ENCODE measurements at regions not wholly inside any gene's neighbourhood (a gene's known extent, or its start where the extent isn't known, plus 50 kb on each side); places are given as distances from the start of the nearest gene placed in this dataset.
"Not testable (repeated sequence)": the region's sequence is repeated elsewhere in the genome, so short reads cannot be mapped to it uniquely, and the experiment has no call there.

DNA sequence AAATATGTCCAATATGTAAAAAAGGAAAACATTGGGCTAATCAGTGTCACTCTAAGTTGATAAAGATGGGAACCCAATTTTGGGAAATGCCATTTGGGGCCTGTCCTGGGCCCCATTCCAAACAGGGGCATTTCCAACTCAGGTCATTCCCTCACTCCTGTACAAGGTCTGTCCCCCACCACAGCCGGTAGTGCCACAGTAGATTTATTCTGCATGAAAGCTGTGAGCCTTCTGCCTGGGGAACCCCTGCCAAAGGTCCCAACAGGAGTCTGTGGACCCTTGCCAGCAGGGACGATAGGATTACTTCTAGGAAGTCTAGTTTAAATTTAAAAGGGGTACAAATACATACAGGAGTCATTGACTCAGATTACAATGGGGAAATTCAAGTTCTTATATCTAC lies 317.6 kb upstream of the GNPDA2 start:
- DNase-seq = no peak

DNA sequence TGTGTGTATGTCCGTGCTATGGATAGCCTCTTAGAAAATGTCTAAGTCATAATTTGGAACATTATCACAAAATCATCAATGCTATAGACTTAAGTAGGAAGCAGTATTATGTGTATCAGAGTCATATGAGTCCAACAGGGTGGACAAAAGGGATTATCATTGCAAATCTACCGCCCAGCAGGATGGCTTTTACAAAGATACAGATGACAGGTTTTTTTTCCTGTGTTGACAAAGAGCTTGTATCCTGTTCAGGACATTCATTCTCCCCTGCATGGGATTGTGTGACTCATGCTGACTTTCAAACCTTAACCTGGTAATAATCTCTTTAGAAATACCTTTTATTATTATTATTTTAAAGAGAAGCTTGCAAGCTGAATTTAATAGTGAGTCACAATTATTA lies 310.3 kb upstream of the GNPDA2 start:
- DNase-seq = no peak

DNA sequence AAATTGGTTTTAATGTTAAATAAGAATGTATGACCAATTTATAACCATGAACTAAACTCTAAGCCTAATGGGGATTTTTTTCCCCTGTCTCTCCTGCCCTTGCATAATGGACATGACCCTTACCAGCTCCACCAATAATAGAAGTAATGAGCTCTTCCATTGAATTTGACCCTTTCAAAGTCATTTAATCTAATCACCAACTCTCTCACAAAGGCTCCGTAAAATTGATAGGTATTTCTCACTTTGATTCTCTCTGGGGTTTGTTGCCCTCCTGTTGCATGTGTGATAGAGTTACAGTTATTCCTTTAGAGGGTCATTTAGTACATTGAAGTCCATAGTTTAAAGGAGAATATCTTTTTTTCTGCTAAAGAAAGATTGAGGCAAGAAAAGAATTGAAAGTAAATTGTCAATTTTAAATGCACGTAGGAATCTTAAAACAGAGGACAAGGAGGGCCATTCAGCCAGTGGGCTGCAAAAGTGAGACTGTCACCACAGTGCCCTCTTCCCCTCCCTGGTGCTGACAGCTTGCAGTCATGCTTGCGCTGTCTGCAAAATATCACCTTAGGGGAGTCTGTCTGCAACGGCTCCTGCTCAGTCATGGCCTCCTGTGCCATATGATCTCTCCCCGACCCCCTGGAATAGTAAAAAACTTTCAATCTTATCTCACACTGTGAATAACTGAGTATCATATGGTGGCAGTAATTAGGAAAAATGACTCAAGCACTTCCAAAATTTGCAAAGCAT lies 307.5 kb upstream of the GNPDA2 start:
- no peak for DNase-seq

DNA sequence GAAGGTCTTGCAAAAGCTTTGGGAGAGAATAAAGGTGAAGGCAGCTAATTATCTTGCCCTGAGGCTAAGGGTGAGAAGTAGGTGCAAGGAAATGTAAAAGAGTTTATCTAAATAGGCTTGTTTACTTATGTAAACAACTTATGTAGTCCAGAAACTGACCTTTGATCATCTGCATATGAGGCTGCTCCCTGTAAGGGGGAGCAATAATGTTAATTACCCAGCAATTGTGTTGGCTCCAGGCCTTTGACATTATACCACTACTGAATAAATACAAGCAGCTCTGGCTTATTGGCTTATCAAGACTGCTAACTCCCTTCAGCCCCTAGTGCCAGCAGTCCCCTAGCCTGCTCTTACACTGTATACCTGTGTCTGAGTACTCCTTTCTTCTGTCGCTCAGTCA lies 303.7 kb upstream of the GNPDA2 start:
- no peak for DNase-seq

DNA sequence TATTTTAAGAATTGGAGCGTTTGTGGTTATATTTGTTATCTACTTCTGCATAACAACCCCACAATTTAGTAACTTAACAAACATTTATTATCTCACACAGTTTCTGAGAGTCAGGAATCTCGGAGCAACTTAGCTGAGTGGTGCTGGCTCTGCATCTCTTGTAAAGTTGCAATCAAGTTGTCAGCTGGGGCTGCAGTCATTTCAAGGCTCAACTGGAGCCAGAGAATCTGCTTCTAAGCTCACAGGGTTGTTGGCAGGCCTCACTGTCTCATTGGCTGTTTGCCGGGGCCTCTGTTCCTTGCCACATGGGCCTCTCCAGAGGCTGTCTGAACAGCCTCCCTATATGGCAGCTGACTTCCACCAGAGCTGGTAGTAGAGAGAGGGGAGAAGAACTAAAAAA lies 281.2 kb upstream of the GNPDA2 start:
- DNase-seq = no peak

DNA sequence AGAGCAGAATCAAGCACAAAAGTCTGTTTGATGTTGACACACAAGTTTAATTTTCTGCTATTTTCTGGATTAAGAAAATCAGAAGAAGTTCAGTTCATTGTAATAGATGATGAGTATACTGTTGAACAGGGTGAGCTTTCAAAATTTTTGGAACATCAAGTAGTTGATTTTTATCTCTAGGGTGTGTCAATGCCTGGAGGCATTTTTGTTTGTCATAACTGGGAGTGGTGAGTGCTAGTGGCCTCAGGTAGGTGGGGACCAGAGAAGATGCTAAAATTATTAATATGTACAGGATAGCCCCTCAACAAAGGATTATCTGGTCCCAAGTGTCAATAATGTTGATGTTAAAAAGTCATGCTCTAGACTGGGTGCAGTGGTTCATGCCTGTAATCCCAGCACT lies 279.7 kb upstream of the GNPDA2 start:
- DNase-seq = no peak

DNA sequence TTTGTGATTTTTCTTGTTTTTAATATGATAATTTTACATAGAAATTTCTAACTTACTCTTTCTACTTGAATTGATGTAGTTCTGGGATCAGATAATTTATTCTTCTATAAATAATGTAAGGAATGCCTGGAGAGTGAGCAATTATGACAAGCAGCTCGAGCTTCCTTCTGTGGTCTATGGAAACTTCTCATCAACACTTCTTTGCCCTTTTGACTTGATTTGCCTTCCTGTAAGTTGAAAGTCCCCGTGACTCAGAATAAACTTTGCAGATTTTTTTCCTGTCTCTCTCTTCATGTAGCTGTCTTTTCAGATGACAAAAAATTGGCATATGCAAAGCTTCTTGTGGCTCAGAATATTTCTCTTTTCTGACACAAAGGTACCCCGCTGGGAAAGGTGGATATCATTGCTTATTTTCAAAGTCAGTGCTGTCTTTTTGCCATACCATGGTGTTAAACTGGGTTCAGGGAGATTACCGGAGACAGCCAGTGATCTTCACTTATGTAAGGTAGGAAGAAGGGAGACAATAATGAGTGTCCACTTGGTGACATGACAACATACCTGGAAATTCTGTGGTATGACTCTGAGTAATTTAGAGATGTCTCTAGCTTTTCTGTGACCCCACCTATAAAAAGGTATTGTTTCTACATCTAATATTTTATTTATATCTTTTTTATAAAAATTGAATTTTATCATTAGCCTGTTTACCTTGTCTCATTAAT lies 278.6 kb upstream of the GNPDA2 start:
- no peak for DNase-seq

DNA sequence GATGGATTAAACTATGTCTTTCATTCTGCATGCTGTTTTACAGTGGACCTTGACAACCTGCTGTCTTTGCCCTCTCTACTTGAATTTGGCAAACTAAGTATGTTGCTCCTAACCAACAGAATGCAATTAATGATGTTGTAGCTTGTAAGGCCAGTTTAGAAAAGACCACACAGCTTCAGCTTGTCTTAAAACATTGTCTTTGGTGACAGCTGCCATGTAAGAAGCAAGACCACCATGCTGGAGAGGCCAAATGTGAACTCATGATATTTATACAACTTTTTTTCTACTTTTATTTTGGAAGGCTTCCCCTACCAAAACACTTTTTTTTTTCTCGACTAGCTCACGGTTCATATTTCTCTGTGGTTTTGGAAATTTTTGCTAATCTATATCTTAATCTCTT lies 278.0 kb upstream of the GNPDA2 start:
- no peak for DNase-seq

DNA sequence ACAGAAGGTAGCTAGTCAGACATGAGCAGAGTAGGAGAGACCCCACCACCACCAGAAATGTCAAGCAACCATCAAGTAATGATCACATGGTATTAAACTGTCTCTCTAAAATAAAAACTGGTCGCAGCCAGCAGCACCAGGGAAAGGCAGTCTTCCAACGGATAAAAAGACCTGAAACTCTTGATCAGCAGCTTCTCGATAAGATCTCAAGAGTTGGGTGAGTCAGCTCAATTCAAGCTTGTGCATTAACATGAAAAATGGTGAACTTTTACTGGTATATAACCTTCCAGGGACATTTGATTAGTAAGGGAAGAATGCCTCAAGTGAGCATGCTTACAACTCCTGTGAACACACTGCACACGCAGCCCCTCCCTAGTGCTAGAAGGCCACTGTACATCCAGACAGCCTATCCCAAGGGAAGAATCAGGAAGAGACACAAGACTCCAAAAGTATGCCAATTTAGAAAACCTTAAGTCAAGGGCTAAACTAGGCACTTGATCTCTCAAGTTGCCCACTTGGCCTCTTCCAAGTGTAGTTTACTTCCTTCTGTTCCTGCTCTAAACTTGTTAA lies 270.0 kb upstream of the GNPDA2 start:
- DNase-seq = no peak

DNA sequence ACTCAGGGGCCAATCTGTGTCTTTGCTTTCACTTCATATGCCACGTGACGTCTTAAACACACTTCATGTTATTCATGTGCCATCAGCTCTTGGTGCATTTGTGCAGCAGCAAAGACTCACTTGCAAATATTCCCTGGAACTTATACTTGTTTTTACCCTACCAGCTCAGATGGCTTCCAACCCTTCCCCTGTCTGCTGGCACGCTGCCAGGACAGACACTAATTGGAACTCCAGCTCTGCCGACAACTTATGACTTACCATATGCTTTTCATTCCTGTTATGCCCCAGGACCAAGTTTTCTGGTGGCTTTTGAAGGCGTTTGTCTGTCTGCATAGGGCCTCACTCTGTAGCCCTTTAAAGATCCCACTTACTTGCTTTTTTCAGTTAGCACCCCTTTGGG lies 261.7 kb upstream of the GNPDA2 start:
- DNase-seq = no peak

DNA sequence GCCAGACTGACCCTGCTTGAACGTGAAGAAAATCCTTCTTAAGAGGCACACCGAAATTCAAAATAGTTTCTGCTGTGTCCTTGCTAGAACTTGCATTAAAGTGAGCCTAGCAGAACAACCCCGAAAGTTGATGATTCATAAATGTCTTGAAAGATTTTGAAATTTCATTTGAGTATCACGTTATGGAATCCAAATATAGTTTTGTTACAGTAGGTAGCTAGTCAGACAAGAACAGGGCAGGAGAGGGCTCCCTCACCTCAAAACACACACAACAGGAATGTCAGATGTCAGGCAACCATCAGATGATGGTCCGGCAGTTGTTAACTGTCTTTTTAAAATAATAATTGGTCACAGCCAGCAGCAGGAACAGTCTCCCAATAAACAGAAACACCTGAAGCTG lies 259.6 kb upstream of the GNPDA2 start:
- no peak for DNase-seq

DNA sequence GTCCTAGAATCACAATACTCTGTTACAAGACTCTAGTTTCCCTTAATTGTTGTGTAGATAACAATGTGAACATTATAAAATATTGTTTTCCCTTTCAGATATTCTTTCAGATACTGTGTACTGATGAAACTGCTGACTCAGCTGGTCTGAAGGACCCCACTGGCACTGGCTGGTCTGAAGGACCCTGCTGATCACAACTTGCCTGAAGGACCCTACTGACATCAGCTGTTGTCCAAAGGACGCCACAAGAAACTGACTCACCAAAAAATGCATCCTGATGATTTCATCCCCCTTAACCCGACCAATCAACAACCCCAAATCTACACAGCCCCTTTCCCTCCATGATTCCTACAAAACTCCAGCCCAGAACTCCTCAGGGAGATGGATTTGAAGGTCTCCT lies 258.8 kb upstream of the GNPDA2 start:
- no peak for DNase-seq

DNA sequence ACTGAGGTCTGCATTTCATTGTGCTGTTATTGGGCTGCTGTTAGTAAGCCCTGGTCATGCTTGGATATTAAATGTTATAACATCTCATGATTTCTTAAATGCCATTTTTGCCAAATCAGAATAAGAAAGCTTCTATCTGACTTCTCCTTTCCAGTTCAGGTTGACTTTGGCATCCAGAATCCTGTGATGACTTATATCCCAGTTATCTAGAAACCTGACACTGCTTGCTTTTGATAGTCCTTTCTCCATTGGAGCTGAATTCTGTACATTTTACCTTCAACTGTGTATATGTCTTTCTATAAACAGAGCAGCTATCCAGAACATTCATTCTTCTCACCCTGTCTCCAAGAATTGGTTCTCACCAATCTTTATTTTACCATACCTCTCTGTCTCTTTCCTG lies 257.7 kb upstream of the GNPDA2 start:
- no peak for DNase-seq

DNA sequence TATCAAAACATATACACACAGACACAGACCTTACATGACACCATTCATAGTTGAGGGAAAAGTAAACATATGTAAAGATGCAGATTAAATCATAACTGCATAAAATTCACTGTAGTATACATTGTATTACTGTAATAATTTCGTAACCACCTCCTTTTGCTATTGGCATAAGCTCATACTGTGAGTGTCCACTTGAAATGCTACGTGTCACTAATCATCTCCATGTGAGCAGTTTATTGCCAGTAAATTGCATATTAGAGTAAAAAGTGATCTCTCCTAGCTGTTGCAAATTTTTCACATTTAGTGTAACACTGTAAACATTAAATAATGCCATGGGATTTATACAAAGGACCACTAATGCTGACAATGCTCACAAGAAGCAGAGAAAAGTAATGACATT lies 256.7 kb upstream of the GNPDA2 start:
- DNase-seq = no peak

DNA sequence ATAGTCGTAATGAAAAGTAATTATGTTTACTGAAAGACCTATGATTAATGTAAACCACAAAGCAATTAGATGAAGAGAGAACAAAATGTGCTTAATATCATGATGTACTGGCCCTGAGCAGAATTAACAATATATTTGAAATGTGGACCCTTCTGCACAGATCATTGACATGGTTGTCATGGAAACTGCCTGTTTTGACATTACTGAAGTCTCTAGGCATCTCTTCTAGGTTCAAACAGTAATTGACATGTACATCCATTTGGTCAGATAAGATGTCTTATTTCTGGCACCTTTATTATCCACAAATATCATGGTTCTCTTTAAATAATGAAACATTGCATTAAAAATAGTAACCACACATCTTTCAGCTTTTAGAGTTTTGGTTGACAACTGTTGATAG lies 251.7 kb upstream of the GNPDA2 start:
- no peak for DNase-seq

DNA sequence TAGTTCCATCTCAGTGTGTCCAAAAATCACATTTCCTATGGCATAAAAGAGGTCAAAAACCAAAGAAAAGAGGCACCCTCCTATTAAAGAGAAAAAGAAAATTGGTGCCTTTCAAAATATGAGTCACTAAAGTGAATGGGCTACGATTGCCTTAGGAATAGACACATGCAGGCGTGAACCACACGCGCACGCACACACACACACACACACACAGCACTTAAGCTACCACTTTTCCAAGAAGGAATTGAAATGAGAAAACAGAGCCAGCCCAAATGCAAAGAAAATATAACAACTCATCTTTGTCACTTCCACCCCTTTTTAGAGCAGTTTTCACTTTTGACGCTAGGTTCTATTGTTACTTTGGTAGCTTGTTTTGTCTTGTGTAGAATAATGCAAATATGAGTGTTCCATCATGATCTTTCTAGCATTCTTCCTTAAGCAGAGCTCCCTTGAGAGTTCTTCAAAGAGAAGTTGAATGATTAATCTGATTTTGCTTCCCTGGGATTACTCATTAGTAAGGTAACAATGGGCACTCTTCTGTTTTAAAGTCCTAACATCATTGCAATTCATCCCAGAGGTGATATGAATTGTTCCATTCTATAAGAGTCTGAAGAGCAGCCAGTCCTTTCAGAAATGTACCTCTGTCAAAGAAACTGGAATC lies 239.2 kb upstream of the GNPDA2 start:
- no peak for DNase-seq

DNA sequence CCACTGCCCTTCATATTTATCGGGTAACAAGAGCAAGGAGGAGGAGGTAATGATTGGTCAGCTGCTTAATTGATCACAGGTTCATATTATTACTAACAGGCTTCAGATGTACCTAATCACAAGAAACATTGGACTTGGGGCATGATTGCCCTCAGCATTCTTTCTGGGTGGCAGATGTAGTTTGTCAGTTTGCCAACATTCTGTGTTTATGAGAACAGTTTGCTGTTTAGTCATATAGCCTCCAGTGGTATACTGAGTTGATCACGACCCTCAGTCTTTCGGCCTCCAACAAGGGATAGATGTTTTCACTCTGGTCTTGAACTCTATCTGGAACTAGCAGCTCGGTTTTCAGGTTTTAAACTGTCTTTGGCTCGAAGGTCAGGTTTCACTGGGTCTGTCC lies 237.7 kb upstream of the GNPDA2 start:
- DNase-seq = not testable (repeated sequence)

DNA sequence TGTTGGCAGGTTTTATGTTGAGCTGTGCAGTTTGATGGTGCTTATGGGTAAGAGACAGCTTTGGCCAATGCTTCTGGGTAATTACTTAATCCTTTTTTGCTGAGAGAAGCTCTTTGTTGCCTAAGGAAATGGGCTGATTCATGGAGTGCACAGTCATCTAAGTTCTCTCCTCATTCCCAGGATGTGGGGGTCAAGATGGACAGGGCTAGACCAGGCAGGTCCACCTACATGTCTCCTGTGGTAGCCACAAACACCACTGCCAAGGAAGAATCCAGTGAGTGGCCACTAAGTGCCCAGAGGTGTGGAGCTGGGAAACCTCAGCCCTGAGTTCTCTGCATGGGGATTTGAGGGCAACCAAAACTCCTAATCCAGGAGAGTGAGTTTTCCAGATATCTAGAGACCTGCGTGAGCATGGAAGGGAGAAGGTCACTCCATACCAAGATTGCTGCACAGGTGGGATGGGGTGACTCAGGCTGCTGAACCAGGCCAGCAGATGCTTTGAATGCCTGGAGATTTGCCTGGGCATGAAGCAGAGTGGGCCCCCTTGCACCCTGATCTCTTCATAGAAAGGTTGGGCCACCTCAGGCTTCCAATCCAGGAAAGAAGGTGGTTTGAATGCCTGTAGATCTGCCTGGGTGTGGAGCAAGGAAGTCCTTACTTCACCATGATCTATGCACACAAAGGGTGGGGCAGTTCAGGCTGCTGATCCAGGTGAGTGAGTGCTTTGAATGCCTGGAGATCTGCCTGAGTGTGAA lies 234.8 kb upstream of the GNPDA2 start:
- no peak for DNase-seq

DNA sequence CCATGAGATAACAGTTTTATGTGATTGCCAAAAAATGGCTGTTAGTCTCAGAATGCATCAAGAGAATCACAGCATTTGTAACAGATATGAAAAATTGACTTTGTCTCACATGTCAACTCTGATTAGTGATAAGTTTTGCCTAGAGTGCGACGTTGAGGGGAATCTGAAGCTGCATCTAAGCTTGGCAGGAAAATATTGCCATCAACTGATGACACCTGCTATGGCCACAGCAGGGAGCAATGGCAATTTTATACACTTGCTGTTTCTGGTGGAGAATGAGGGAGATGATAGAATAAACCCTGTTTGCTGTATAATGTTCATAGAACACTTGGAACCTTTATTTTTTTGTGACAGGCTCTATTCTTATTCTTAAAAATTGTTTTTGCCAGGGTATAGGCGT lies 205.4 kb upstream of the GNPDA2 start:
- no peak for DNase-seq

DNA sequence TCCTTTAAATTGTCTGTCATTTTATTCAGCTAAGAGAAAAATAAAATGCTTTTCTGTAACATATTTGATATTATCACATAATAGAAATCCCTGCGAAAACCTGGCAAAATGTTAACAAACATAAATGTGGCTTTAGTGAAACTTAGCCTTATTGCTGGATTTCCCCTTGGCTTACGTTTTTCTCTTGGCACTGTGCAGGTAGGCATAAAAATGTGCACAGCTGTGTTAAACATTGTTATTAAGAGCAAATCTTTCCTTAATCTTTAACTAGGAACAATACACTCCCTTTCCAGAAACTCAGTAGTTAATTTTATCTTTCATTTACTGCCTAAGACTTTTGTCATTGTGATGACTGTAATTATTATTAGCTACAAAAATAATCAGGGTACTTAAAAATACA lies 202.4 kb upstream of the GNPDA2 start:
- DNase-seq = no peak

DNA sequence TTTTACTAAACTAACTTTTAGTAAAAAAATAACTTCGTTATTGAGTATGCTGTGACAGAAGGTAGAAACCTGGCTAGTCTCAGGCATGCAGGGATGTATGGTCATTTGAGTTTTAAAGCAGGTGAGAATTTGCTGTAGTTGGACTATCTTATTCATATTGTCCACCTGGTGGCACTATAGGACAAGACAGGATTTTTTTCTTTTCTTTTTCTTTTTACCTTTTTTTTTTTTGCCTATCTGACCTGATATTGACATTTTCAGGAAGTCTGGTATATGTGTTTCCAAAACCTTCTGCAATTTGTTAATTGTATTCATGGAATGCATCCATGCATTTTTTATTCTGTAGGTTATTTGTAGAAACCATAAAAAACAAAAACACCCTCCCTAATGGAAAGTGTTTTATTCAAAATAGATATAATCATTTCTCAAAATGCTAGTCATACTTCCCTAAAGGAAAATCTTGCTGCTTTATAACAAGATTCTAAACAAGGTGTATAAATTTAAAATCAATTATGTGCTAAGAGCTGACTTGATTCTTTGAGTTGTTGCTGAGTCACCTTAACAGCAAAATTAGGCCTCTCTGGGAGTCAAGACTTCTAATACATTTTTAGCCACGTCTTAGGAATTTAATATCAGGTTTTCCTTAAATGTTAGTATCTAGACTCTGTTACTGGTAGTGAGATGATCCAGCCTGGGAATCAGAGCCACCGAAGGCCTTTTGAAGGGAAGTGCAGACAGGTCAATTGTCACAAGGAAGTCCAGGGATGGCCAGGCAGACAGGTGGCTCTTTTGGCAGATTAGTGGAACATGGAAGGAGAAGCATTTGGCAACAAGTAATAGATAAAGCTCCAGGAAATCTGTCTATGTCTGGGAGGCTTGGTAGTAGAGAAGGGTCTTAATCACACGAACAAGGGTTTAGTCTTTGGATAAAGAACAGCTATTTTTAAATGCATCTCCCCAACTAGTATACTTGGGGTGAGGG lies 201.3 kb upstream of the GNPDA2 start:
- no peak for DNase-seq

DNA sequence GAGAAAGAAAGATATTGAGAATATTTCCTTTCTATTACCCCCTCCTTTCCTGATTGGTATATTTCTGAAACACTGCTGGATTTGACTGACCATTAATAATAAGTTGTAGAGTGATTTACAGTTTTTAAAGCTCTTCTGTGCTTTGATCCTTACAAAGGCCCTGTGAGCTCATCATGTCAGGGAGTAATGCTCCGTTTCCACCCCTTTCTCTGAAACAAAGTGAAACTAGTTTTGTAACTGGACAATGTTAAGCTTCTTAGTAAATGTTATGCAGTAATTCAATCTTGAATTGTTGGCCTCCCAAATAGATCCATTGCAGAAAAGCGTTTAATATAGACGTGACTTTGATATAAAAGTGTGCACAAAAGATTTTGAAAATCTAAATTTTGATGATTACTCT lies 190.1 kb upstream of the GNPDA2 start:
- no peak for DNase-seq

Data from right forelimb (tissue), 1 donor.